A549 (cell line): ENCODE measurements at regions not wholly inside any gene's neighbourhood (a gene's known extent, or its start where the extent isn't known, plus 50 kb on each side); places are given as distances from the start of the nearest gene placed in this dataset.

ENCODE experiments used
- BHLHE40 ChIP-seq: IDR thresholded peaks from 2 replicates; pipeline ENCODE4 v1.6.1; 2012; ENCODE audit warnings: low read depth, low read length, inconsistent platforms
- CBX2 ChIP-seq: fragments of 200-600 bp; sonication (generic); IDR thresholded peaks from 2 replicates; pipeline ENCODE4 v1.6.1; 2016; ENCODE audit warnings: low read depth, mild to moderate bottlenecking, borderline replicate concordance
- CHD2 ChIP-seq: fragments of 150-350 bp; IDR thresholded peaks from 2 replicates; pipeline ENCODE4 v1.6.1; 2014; ENCODE audit warnings: low read length; ENCODE audit not compliant: partially characterized antibody
- CHD4 ChIP-seq: fragments of 200-600 bp; sonication (generic); IDR thresholded peaks from 2 replicates; pipeline ENCODE4 v1.6.1; 2016; ENCODE audit warnings: antibody characterized with exemption, mild to moderate bottlenecking, borderline replicate concordance
- CTCF ChIP-seq: fragments of >200 bp; sonication (Bioruptor Twin); formaldehyde crosslinking; IDR thresholded peaks from 3 replicates; pipeline ENCODE4 v1.5.1; 2016
- FOSL2 ChIP-seq, 2 experiments: fragments of 450-650 bp in 1 of 2; fragments of >200 bp in 1 of 2; sonication (Bioruptor Twin) in 1 of 2; formaldehyde crosslinking; IDR thresholded peaks; 2 replicates each; pipeline versions ENCODE4 v1.5.0 to v1.6.1; 2016 to 2020; ENCODE audit warnings: mild to moderate bottlenecking in 1 of 2, moderate library complexity in 1 of 2
- FOXS1 ChIP-seq: fragments of 250-450 bp; sonication (Bioruptor Pico); IDR thresholded peaks from 2 replicates; pipeline ENCODE4 v1.5.0; 2020; ENCODE audit warnings: mild to moderate bottlenecking, moderate library complexity
- MAFK ChIP-seq: fragments of 450-650 bp; IDR thresholded peaks from 2 replicates; pipeline ENCODE4 v1.6.1; 2014; ENCODE audit not compliant: partially characterized antibody
- POLR2A ChIP-seq: IDR thresholded peaks from 2 replicates; pipeline ENCODE4 v1.6.1; 2012; ENCODE audit warnings: mild to moderate bottlenecking, low read length
- SREBF2 ChIP-seq: fragments of 450-650 bp; IDR thresholded peaks from 2 replicates; pipeline ENCODE4 v1.6.1; 2014; ENCODE audit warnings: mild to moderate bottlenecking, moderate library complexity
- USF2 ChIP-seq: fragments of 450-650 bp; IDR thresholded peaks from 2 replicates; pipeline ENCODE4 v1.6.1; 2014; ENCODE audit warnings: antibody characterized with exemption
- TF ChIP-seq, protein P1 (sequence below): fragments of 200-600 bp; sonication (generic); IDR thresholded peaks from 2 replicates; pipeline ENCODE4 v1.6.1; 2016; ENCODE audit warnings: antibody characterized with exemption, mild to moderate bottlenecking, moderate library complexity

GRCh38 chr2:19282305-19282704 lies 76.1 kb downstream of the OSR1 start:
- TF ChIP-seq, protein P1, sequence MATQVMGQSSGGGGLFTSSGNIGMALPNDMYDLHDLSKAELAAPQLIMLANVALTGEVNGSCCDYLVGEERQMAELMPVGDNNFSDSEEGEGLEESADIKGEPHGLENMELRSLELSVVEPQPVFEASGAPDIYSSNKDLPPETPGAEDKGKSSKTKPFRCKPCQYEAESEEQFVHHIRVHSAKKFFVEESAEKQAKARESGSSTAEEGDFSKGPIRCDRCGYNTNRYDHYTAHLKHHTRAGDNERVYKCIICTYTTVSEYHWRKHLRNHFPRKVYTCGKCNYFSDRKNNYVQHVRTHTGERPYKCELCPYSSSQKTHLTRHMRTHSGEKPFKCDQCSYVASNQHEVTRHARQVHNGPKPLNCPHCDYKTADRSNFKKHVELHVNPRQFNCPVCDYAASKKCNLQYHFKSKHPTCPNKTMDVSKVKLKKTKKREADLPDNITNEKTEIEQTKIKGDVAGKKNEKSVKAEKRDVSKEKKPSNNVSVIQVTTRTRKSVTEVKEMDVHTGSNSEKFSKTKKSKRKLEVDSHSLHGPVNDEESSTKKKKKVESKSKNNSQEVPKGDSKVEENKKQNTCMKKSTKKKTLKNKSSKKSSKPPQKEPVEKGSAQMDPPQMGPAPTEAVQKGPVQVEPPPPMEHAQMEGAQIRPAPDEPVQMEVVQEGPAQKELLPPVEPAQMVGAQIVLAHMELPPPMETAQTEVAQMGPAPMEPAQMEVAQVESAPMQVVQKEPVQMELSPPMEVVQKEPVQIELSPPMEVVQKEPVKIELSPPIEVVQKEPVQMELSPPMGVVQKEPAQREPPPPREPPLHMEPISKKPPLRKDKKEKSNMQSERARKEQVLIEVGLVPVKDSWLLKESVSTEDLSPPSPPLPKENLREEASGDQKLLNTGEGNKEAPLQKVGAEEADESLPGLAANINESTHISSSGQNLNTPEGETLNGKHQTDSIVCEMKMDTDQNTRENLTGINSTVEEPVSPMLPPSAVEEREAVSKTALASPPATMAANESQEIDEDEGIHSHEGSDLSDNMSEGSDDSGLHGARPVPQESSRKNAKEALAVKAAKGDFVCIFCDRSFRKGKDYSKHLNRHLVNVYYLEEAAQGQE = no peak
- no peak for TF ChIP-seq CBX2
- no peak for TF ChIP-seq SREBF2
- TF ChIP-seq MAFK = no peak
- no peak for TF ChIP-seq CTCF
- TF ChIP-seq CHD4 = no peak
- TF ChIP-seq POLR2A = no peak
- TF ChIP-seq CHD2 = no peak
- TF ChIP-seq USF2 = no peak
- TF ChIP-seq FOSL2 (IDR thresholded peaks at IDR 0.05) = no peak
- no peak for TF ChIP-seq FOSL2 (CRISPR knock-in tag; IDR thresholded peaks at IDR 0.05)
- TF ChIP-seq FOXS1 = no peak
- no peak for TF ChIP-seq BHLHE40
